Prostate gland (tissue), 2 donors: ENCODE measurements at regions not wholly inside any gene's neighbourhood (a gene's known extent, or its start where the extent isn't known, plus 50 kb on each side); places are given as distances from the start of the nearest gene placed in this dataset.

ENCODE experiments used
- DNase-seq: peaks from one replicate; pipeline ENCODE4 v3.0.0-alpha.2; 2019; ENCODE audit warnings: low spot score
- H3K27ac ChIP-seq, 2 donors: fragments of 200-600 bp; sonication (generic); 2 replicates each; pipeline ENCODE4 v1.5.1; 2017 to 2019
- H3K27me3 ChIP-seq: fragments of 200-600 bp; sonication (generic); replicated peaks from 2 replicates; pipeline ENCODE4 v1.5.1; 2019; ENCODE audit not compliant: insufficient read depth
- H3K36me3 ChIP-seq, 2 donors: fragments of 200-600 bp; sonication (generic); 1 replicate in 1 of 2; 2 replicates in 1 of 2; pipeline versions ENCODE4 v1.5.1 to v1.8.1; 2017 to 2019
- H3K4me1 ChIP-seq: fragments of 200-600 bp; sonication (generic); replicated peaks from 2 replicates; pipeline ENCODE4 v1.5.1; 2019
- H3K4me3 ChIP-seq, 2 donors: fragments of 200-600 bp; sonication (generic); 2 replicates each; pipeline ENCODE4 v1.5.1; 2017 to 2019
- H3K9me3 ChIP-seq: fragments of 200-600 bp; sonication (generic); 2 replicates; pipeline ENCODE4 v1.5.1; 2017
- CTCF ChIP-seq, 4 experiments: fragments of 200-600 bp in 2 of 4; fragments of 450-650 bp in 2 of 4; sonication (generic) in 2 of 4; IDR thresholded peaks; 1 replicate in 3 of 4; 2 replicates in 1 of 4; pipeline ENCODE4 v1.5.1; 2016 to 2019; ENCODE audit warnings: antibody characterized with exemption in 4 of 4, mild to moderate bottlenecking in 2 of 4, moderate library complexity in 2 of 4
- POLR2A ChIP-seq: fragments of 450-650 bp; IDR thresholded peaks from one replicate; pipeline ENCODE4 v1.6.1; 2016; ENCODE audit warnings: antibody characterized with exemption, mild to moderate bottlenecking
- POLR2AphosphoS5 ChIP-seq: sonication (generic); formaldehyde crosslinking; IDR thresholded peaks from one replicate; pipeline ENCODE4 v1.6.1; 2017; ENCODE audit warnings: antibody characterized with exemption
- WGBS: methylation state at CpG from one replicate; pipeline ENCODE4 v1.1.5; 2018; 5-methylcytosine and 5-hydroxymethylcytosine counted together
- intact Hi-C: fragments of 100-400 bp; cut with DNase I; formaldehyde crosslinking; loops from one replicate; pipeline ENCODE4 v1.14.2; 2022

GRCh38 chr5:39941416-39941815 is 516.6 kb upstream of the DAB2 start:
- no peaks in the 10 kb centered on the region for H3K9me3 ChIP-seq
- H3K27ac ChIP-seq = no peak overlapping the region
- no peak for DNase-seq
- no peaks in the 10 kb centered on the region for H3K36me3 ChIP-seq
- intact Hi-C loops = no loop called here
- H3K4me1 ChIP-seq = no peaks in the 10 kb centered on the region
- TF ChIP-seq CTCF (IDR thresholded peaks at IDR 0.05) (no peak), POLR2A (no peak), POLR2AphosphoS5 (no peak)
- H3K4me3 ChIP-seq = no peak overlapping the region
- H3K27me3 ChIP-seq = no peaks in the 10 kb centered on the region
- WGBS = 80% methylated on average over 2 of the region's 2 CpGs

GRCh38 chr5:39934830-39935229 is 510.1 kb upstream of the DAB2 start:
- H3K4me3 ChIP-seq = no peak overlapping the region
- H3K4me1 ChIP-seq = no peaks in the 10 kb centered on the region
- no peak overlapping the region for H3K27ac ChIP-seq
- H3K27me3 ChIP-seq = no peaks in the 10 kb centered on the region
- no peak for DNase-seq
- TF ChIP-seq POLR2AphosphoS5 (no peak), CTCF (IDR thresholded peaks at IDR 0.05) (no peak), POLR2A (no peak)
- no peaks in the 10 kb centered on the region for H3K36me3 ChIP-seq
- 88% methylated on average over 1 of the region's 1 CpG for WGBS
- intact Hi-C loops = no loop called here
- H3K9me3 ChIP-seq = no peaks in the 10 kb centered on the region

GRCh38 chr5:39933061-39933460 is 508.3 kb upstream of the DAB2 start:
- no peak for TF ChIP-seq CTCF (IDR thresholded peaks at IDR 0.05)
- no peak for TF ChIP-seq POLR2A
- TF ChIP-seq POLR2AphosphoS5 = no peak
- Histone ChIP-seq H3K36me3 (no peaks in the 10 kb centered on the region), H3K27ac (no peak overlapping the region), H3K9me3 (no peaks in the 10 kb centered on the region), H3K4me1 (no peaks in the 10 kb centered on the region), H3K27me3 (no peaks in the 10 kb centered on the region), H3K4me3 (no peak overlapping the region)
- WGBS = 96% methylated on average over 1 of the region's 1 CpG
- intact Hi-C loops = no loop called here
- DNase-seq = no peak

- intact Hi-C loops = no loop called here
- DNase-seq = no peak
- H3K27ac ChIP-seq = no peak overlapping the region
- 92% methylated on average over 6 of the region's 6 CpGs for WGBS
- no peaks in the 10 kb centered on the region for H3K4me1 ChIP-seq
- TF ChIP-seq CTCF (IDR thresholded peaks at IDR 0.05) = no peak
- no peak for TF ChIP-seq POLR2AphosphoS5
- no peak for TF ChIP-seq POLR2A
- H3K4me3 ChIP-seq = no peak overlapping the region
- H3K36me3 ChIP-seq = no peaks in the 10 kb centered on the region
- no peaks in the 10 kb centered on the region for H3K9me3 ChIP-seq
- no peaks in the 10 kb centered on the region for H3K27me3 ChIP-seq
Measured at GRCh38 chr5:39928709-39929108, 503.9 kb upstream of the DAB2 start.

- H3K27ac ChIP-seq = no peak overlapping the region
- no peaks in the 10 kb centered on the region for H3K4me1 ChIP-seq
- WGBS = 97% methylated on average over 1 of the region's 1 CpG
- no peak overlapping the region for H3K4me3 ChIP-seq
- no peaks in the 10 kb centered on the region for H3K9me3 ChIP-seq
- H3K36me3 ChIP-seq = no peaks in the 10 kb centered on the region
- no peak for TF ChIP-seq CTCF (IDR thresholded peaks at IDR 0.05)
- TF ChIP-seq POLR2AphosphoS5 = no peak
- TF ChIP-seq POLR2A = no peak
- DNase-seq = no peak
- intact Hi-C loops = no loop called here
- H3K27me3 ChIP-seq = no peaks in the 10 kb centered on the region
Measured at GRCh38 chr5:39919876-39920275, 495.1 kb upstream of the DAB2 start.
